Activated CD4-positive, CD25-positive, alpha-beta regulatory T cell treated with anti-CD3 and anti-CD28 coated beads, Interleukin-2, amount 50 U/mL, for 72 hours (primary cell): ENCODE measurements at regions not wholly inside any gene's neighbourhood (a gene's known extent, or its start where the extent isn't known, plus 50 kb on each side); places are given as distances from the start of the nearest gene placed in this dataset.
"Not testable (repeated sequence)": the region's sequence is repeated elsewhere in the genome, so short reads cannot be mapped to it uniquely, and the experiment has no call there.

Experiments used
- DNase-seq: peaks from one replicate; pipeline ENCODE4 v3.0.0; 2021

DNA sequence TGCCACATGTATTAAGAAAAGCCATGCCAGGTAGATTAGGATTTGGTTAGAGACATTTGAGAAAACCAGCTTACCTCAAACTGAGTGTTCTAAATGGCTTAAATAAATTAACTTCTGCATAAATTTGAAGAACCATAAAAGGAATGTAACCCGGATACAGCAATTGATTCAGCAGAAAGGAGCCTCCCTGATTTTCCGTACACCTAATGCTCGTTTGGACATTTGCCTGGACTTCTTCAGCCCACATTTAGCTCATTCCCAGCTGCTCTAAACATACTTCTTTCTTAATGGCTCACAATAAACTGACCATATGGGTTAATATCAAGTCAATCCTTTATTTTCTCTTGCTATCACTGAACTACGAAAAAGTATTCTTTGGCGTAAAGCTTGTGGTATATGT lies 392.4 kb downstream of the ZNF516 start:
- DNase-seq, result no peak

DNA sequence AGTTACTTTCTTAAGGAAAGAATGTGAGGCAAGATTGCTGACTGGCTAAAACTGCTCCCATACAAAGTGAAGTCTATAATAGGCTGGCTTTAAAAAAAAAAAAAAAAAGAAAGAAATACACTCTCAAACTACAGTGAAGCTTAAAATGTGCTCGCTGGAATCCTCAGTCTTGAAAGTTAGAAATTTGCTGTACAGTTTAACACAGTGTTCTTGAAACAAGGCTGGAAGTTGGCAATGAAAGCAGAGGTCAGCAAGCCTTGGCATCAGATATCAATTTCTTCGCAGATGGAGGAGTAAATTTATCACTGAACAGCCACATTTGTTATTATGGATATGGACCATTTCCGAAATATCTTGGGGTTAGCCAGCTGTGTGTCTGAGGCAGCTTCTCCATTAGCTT lies 392.9 kb downstream of the ZNF516 start:
- no peak for DNase-seq

DNA sequence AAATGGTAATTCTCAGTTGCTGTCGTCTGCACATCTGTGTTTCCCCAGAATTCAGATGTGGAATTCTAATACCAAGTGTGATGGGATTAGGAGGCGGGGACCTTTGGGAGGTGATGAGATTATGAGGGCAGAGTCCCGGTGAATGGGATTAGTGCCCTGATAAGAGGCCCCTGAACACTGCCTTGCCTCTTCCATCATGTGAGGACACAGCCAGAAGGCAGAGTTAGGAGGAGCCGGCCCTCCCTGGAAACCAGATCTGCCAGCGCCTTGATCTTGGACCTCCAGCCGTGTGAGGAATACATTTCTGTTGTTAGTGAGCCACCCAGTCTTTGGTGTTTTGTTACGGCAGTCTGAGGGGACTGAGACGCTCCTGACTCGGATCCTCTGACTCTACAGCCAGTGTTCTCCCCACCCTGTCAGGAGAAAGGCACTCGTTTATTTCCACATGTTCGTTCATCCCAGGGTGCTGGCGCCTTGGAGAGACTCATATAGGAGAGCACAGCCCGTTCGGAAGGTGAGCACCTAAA lies 395.0 kb downstream of the ZNF516 start:
- DNase-seq, result no peak

DNA sequence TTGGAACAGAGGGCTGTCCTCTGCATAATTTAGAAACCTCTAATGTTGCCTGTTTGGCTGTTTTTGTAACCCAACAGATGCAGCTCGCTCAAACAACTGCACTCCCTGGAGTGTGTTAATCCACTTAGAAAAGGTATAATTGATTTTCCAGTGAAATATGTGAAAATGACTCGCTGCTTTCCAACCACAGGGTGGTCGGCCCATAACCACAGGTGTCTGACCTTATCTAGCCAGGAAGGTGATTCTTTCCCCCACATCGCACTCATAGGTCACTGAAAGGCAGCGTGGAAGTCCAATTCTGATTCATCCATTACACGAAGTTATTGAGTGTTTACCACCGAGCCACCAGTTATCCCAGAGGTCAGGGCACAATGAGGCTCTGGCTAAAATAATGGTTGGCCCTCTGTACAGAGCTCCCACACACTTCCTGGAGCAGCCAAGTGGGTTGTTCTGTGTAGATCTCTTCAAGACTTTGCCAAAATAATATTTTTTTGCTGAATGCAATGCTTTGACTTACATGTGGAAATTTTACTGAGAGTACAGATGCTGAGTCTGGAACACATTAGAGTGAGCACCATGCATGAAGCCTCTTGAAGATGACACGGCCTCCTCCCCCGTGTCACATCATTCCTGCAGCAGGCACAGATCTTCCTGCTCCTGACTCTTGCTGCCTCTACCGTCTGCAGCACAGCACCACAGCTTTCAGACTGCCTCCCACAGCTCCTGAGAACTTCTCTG lies 396.2 kb downstream of the ZNF516 start:
- DNase-seq, result no peak

DNA sequence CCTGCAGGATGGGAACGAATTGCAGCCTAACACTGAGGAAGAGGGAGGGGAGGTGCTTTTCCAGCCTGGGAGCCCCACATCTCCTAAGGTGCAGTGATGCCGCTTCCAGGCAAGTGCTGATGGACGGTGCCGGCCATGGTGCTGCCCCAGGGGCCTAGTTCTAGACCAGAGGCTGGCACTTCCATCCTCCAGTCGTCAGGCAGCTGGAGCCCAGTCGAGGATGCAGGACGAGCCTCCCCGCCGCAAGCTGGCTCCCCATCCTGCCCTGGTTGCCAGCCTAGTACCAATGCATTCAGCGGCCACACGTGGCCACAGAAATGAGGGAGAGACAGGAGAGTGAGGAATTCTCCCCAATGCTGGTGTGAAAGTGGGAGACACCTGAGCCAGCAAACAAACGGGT lies 413.5 kb downstream of the ZNF516 start:
- no peak for DNase-seq

DNA sequence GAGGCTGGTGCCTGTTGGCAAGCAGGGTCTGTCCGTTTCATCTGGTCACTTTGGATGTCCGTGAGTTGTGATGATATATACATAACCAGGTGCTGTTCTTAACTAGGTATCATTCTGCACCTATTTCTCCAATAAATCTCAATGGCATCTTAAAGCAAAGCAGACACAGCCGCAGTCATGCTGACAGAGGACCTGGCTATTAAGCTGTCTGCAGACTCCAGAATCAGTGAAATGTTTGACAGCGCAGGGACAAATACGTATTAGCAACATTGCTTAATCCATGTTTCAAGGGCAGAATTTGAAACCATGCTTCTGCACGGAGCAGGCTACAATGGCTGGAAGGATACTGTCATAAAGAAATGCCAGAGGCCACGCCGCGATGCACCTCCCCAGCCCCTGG lies 414.6 kb downstream of the ZNF516 start:
- DNase-seq, result no peak

DNA sequence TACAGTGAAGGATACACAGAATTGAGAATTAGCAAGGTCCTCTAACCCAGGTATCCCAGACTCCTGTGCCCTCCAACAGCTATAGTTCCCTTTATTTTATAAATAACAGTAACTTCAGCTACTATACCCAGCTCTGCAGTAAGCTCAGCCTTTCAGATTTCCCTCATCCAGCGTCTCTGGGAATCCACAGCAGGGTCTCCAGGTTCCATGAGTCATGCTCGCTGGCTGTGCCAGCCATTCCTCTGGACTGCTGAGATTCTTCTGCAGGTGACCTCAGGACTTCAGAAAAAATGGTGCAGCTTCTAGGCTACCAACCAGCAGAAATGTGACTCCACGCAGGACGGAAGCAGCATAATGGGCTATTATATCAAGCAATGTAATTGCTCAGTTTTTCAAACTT lies 419.3 kb downstream of the ZNF516 start:
- no peak for DNase-seq

DNA sequence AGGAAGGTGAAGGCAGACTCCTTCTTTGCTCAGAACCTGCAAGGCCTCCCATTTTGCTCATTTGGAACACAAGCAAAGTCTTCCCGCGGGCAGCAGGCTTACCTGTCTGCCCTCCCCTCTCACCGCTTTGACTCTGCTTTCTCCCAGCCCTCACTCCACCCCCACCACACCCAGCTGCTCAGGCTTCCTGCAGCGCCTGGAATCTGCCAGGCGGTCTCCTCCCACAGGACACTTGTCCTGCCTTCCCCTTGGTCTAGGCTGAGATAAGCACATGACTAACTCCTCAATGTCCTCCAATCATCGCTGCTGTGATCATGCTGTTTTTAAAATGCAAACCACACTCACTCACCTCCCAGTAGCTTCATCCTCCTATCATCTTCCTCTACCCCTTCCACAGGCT lies 430.0 kb downstream of the ZNF516 start:
- no peak for DNase-seq

DNA sequence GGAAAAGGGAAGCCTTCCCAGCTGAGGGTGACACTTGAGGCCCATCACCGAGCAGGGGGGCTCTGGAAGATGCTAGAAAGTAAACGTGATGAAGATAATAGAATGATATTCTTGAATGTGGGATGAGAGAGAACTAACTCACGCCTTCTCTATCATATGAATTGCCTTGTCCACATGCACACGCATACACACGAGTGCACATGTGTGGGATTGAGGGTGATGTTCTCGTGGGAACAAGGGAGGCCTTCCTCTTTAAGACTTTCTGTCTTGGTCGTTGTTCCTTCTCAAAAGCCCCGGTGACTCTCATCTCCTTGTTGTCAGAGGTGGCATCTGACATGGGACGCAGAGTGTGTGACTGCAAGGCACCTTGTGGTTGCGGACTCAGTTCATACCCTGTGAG lies 436.9 kb downstream of the ZNF516 start:
- DNase-seq, result no peak

DNA sequence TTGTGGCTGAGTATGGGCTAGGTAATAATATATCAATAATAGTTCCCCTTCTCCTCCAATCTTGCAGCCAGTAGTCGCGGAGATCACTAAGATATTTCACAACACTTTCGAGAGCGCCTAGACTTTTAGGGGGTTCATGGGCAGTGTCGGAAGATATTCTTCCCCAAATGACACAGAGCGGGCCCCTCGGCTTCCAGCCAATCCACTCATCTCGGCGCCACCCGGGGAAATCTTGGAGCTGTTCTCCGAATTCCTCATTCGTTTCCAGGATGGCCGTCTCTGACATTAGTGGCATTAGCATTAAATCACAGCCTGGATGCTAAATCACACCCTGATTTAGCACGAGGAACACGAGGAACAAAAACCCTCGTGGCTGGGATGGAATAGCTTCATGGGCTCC lies 437.7 kb downstream of the ZNF516 start:
- DNase-seq, result no peak

DNA sequence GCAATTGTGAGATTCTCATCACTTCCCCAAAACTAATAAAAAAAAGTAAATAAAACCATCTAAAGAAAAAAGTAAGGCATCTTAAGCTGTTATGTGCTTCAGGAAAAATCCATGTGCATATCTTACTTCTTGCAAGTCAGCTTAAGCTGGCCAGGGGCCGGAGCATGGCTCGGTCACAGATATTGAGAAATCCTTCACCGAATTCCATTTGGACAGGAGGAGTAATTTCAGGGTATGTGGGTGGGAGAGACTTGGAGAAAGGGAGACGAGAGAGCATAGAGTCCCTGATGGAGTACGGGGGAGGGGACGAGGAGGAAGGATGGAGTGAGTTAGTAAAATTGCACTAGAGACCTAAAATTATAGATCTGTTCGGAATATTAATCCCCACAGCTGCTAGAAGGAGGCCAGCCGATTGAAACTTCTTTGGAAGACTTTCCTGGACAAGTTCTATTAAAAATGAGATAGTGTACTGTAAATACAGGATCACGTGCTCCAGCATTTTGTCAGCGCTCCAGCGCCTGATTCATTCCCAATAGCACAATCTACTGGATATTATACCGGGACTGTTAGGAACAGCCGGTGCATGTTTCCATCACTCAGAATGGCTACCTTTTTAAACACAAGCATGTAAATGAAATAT lies 438.5 kb downstream of the ZNF516 start:
- DNase-seq, result no peak

DNA sequence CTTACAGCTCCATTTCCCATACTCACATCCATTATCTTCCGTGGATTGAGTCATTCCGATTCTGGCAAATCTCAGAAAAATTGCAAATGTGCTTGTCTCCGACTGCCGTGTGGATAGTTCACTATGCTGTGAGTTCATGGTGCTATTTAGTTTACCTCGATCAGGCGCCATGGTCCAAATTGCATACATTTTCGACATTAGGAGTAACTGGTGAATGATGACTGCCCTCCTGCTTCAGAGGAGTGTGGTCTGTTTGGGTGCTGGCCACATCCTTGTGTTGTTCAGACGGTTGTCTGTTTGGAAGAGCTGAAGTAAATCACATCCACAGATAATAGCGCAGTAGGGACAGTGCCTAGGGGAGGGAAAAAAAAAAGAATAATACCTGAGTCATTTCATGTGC lies 439.5 kb downstream of the ZNF516 start:
- no peak for DNase-seq

DNA sequence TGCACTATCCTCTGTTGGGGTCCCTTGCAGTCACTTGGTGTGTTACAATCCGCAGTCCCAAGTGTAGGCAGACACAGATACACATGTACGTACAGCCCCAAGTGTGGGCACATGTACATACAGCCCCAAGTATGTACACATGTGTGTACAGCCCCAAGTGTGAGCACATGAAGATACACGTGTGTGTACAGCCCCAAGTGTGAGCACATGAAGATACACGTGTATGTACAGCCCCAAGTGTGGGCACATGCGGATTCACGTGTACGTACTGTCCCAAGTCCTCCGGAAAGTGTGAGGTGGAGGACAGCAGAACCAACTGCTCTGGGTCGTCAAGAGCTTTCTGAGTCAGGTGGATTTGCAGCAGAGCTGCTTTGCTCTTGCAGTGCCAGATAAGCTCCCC lies 440.0 kb downstream of the ZNF516 start:
- DNase-seq, result no peak

DNA sequence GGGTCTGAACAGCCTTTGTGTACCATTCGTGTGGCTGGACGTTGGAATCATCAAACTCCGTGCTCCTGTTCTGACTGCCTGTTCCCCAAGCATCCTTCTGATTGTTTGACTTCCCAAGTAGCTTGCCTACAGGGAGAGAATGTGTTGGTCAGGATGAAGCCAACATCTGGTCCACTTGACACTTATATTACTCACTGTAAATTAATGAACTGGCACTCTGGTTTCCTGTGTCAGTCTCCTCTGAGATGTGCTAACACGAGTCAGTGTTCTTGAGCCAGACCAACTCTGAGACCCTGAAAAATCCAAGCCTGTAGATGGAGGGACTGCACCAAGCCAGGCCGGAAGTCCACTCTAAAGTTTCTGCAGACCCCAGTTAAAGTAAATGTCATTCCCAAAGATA lies 440.9 kb downstream of the ZNF516 start:
- no peak for DNase-seq

DNA sequence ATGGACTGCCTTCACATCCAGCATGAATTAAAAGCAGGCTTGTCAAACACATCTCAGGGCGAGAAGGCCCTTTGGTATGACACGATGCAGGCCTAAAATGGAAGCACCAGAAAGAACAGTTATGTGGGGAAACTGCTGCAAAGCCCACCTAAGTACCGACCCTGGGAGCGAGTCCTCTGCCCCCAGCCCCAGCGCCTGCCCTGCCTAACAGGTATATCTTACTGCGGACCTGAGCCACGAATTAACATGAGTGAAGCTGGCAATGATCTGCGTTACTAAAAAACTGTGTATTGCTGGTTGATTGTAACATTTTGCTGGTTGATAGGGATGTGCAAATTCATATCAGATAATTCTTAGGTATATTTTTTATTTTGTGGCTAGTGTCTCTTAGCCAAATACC lies 441.5 kb downstream of the ZNF516 start:
- DNase-seq, result no peak

DNA sequence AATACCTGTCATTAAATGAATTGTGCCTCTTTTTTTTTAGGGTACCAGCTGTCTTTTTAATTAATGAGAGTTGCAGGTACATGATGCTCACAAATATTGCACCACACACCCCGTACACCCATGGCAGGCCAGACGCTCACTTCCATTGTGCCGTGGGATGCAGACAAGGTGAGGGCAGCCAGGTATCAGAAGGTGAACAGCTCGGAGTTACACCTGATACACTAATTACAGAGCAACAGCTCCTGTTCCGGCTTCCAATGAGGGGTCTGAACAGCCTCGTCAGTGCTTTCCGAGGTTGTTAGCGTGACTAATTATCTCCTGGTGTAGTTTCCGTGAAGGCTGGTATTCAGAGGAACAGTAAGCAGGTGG lies 442.8 kb downstream of the ZNF516 start:
- no peak for DNase-seq

DNA sequence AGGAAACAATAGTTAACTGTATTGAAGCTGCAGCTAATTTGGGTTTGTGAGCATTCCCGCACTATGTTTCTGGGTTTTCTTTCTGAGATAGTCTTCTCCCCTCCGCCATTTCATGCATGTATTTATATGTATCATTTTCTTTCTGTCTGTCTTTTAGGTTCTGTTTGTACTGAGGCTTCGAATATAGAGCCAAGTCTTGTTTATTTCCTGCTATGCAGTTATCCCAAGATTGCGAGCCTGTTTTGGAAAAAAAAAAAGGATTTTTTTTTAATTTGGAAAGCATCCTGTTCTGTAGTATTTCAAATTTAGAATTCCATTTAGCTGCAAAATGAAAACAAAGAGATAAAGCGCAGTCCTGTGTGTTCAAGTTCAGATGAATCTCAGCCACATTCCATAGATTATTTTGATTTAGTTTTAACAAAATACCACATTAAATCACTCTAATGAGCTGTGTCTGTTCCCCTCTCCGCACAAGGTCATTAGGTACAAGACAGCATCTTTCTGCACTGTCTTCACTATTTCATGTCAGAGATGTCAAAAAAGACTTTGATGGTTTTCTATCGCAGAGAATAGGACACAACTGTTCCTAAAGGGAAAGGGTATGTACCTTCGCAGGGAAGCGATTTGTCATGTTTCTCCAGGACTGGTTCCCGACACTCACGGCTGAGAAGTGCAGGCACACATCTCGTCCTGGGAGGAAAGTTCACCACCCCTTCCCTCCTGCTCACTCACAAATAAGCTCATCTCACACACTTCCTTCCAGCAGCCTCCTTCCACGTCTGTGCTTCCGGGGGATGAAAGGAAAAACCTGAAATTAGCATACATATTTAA lies 443.4 kb downstream of the ZNF516 start:
- no peak for DNase-seq

DNA sequence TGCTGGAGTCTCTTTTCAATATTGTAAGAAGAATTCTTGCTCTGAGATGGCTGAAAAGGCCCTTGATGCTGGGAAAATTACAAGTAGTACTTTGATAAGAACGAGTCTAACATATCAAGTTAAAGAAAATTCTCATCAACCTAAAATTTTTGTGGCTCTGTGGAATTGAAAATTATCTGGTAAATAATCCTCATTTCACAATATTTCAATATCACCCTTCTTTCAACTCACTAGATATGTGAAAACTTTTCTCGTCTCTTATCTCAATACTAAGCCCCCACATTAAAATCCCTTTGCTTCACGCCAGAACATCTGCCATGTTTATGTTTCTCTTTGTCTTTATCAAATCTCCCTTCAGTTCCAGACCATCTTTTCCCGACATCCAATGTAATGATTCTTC lies 448.8 kb downstream of the ZNF516 start:
- no peak for DNase-seq

DNA sequence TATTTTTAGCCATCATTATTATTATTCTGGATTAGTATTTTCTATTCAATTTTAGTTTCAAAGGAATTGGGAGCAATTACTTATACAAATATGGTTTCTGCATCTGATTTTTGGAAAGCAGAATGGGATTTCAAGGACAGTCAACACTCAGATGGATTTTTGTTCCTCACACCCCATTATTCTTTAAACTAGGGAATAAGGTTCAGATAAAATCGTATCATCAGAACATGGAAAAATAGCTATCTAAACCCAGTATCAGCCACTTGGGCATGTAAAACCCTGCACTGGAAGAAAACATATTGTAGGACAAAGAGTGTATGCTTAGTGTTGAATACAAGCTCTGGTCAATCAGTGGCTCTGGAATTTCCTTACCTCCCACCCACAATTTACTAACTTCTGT lies 452.5 kb downstream of the ZNF516 start:
- DNase-seq, result no peak

DNA sequence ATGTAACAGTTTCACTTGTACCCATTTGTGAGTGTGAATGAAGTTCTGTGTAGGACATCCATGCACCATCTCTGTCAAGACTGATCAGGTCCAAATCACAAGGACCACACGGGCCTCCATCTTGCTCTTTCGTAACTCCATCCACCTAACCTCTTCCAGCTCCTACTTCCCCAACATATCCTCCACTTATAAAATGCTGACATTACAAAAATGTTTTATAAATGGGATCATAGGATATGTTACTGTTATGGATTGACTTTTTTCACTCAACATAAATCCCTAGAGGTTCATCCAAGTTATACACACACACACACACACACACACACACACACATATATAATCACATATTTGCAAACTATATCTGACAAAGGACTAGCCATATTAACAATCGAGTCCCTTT lies 476.8 kb downstream of the ZNF516 start:
- DNase-seq, result no peak

DNA sequence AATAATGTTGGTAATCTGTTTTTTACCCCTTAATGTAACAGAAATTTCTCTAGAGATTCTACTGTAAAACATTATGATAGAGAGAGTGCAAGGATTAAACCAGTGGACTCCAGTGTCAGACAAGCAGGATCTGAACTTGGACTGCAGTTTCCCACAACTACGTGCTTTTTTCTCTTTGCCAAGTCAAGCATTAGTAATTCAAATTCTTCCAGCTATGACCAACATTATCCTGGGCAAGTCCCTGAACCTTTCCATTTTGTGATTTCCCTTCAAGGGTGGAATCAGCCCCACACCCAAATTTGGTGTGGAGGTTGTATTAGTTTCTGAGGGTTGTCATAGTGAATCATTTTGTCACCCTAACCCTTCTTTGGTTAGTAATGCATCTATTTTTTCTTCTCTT lies 482.0 kb downstream of the ZNF516 start:
- DNase-seq, result no peak

DNA sequence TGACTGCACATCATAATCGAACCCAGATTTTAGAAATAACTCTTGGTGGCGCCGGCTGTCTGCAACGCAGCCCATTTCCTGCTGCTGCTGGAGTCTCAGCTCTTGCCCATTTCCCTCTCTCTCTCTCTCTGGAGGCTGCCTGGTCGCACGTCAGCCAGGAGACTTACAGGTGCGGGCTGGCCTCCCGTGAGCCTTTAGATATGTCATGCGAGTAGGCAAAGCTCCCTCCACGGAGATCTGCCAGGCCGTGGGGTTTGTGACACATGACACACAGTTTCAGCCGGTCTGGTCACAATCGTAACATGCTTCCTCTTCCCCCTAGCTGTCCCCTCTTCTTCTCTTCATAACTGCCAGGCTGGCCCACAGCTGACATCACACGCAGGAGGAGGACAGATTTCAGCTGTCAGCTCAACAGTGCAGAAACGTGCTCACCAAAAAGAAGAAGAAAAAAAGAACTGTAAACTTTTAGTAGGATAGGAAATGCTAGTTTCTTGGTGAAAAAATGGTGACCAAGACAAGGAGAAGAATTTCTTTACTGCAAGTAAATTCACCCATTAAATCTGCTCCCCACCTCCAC lies 489.3 kb downstream of the ZNF516 start:
- no peak for DNase-seq

DNA sequence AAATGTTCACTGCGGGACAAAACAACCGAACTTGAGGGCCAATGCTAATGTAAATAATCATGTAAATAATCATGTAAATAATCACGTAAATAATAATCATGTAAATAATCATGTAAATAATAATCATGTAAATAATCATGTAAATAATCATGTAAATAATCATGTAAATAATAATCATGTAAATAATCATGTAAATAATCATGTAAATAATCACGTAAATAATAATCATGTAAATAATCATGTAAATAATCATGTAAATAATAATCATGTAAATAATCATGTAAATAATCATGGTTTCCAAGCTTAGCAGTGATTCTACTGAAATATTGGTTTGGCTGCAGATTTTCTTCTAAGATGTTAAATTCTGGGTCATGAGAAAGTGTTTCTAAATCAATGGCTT lies 507.1 kb downstream of the ZNF516 start:
- not testable (repeated sequence) for DNase-seq

DNA sequence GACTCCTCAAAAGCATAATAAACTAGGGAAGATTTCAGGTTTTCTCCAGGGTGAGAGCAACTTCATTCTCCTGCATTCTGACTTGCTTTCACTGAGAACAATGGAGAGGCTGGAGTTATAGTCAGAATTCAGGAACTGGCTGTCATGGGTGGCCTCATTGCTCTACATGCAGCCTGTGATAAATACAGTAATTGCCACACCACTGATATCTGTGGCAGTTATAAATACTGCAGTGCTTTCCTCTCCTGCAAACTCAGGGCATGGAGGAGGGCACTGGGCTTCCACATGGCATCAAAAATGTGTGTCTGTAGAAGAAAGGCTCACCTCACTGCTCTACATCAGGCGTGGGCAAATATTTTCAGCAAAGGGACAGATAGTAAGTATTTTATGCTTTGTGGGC lies 510.2 kb downstream of the ZNF516 start:
- no peak for DNase-seq
